ENCODE measurements at regions not wholly inside any gene's neighbourhood (a gene's known extent, or its start where the extent isn't known, plus 50 kb on each side); places are given as distances from the start of the nearest gene placed in this dataset.
A peak's percentile ranks its signal among the peaks of the same experiment; 100 is the strongest.
"Not testable (repeated sequence)": the region's sequence is repeated elsewhere in the genome, so short reads cannot be mapped to it uniquely, and the experiment has no call there.

- DNase-seq: peak; percentile 61
- no peak overlapping the region for H3K4me3 ChIP-seq
Observed at GRCh38 chr9:63816751-63817621, 1468.0 kb downstream of the FOXD4L5 start.

GRCh38 chr9:63814970-63815669 lies 1469.9 kb downstream of the FOXD4L5 start:
- not testable (repeated sequence) for DNase-seq, H3K36me3 ChIP-seq, H3K9me3 ChIP-seq, H3K4me3 ChIP-seq, H3K27me3 ChIP-seq

More at GRCh38 chr9:63816751-63817621, 1468.0 kb downstream of the FOXD4L5 start:
- Histone ChIP-seq H3K9me3 (no peaks in the 10 kb centered on the region), H3K36me3 (no peaks in the 10 kb centered on the region), H3K27me3 (no peaks in the 10 kb centered on the region)

- H3K4me3 ChIP-seq, H3K9me3 ChIP-seq, H3K36me3 ChIP-seq, H3K27me3 ChIP-seq, DNase-seq: not testable (repeated sequence)
Observed at GRCh38 chr9:63813391-63814021, 1471.5 kb downstream of the FOXD4L5 start.

- not testable (repeated sequence) for H3K27me3 ChIP-seq, H3K9me3 ChIP-seq, H3K36me3 ChIP-seq, H3K4me3 ChIP-seq, DNase-seq
Observed at GRCh38 chr9:63812822-63813221, 1472.2 kb downstream of the FOXD4L5 start.

- H3K27me3 ChIP-seq, H3K4me3 ChIP-seq, H3K9me3 ChIP-seq, H3K36me3 ChIP-seq, DNase-seq: not testable (repeated sequence)
Observed at GRCh38 chr9:63804205-63804604, 1480.8 kb downstream of the FOXD4L5 start.

- H3K4me3 ChIP-seq, H3K36me3 ChIP-seq, H3K27me3 ChIP-seq, H3K9me3 ChIP-seq, DNase-seq: not testable (repeated sequence)
Observed at GRCh38 chr9:63794081-63794685, 1490.8 kb downstream of the FOXD4L5 start.

- not testable (repeated sequence) for H3K4me3 ChIP-seq, H3K27me3 ChIP-seq, H3K36me3 ChIP-seq, DNase-seq, H3K9me3 ChIP-seq
Observed at GRCh38 chr9:63787454-63787853, 1497.6 kb downstream of the FOXD4L5 start.

- not testable (repeated sequence) for H3K27me3 ChIP-seq, H3K36me3 ChIP-seq, H3K9me3 ChIP-seq, H3K4me3 ChIP-seq, DNase-seq
Observed at GRCh38 chr9:63785059-63785458, 1500.0 kb downstream of the FOXD4L5 start.

- not testable (repeated sequence) for H3K27me3 ChIP-seq, H3K4me3 ChIP-seq, H3K9me3 ChIP-seq, H3K36me3 ChIP-seq, DNase-seq
Observed at GRCh38 chr9:63784421-63784820, 1500.6 kb downstream of the FOXD4L5 start.

- not testable (repeated sequence) for DNase-seq, H3K9me3 ChIP-seq, H3K27me3 ChIP-seq, H3K4me3 ChIP-seq, H3K36me3 ChIP-seq
Observed at GRCh38 chr9:63781817-63782439, 1503.1 kb downstream of the FOXD4L5 start.

- H3K36me3 ChIP-seq, H3K27me3 ChIP-seq, DNase-seq, H3K9me3 ChIP-seq, H3K4me3 ChIP-seq: not testable (repeated sequence)
Observed at GRCh38 chr9:63781390-63781789, 1503.6 kb downstream of the FOXD4L5 start.

GRCh38 chr9:63776220-63776619 lies 1508.8 kb downstream of the FOXD4L5 start:
- H3K4me3 ChIP-seq, DNase-seq: not testable (repeated sequence)

GRCh38 chr9:63775092-63775426 lies 1510.0 kb downstream of the FOXD4L5 start:
- H3K36me3 ChIP-seq, H3K9me3 ChIP-seq, H3K27me3 ChIP-seq, H3K4me3 ChIP-seq, DNase-seq: not testable (repeated sequence)

More at GRCh38 chr9:63776220-63776619, 1508.8 kb downstream of the FOXD4L5 start:
- not testable (repeated sequence) for H3K9me3 ChIP-seq, H3K27me3 ChIP-seq, H3K36me3 ChIP-seq

GRCh38 chr9:63774369-63775091 lies 1510.5 kb downstream of the FOXD4L5 start:
- not testable (repeated sequence) for H3K9me3 ChIP-seq, DNase-seq, H3K36me3 ChIP-seq, H3K27me3 ChIP-seq, H3K4me3 ChIP-seq

- not testable (repeated sequence) for DNase-seq, H3K27me3 ChIP-seq, H3K9me3 ChIP-seq, H3K36me3 ChIP-seq, H3K4me3 ChIP-seq
Observed at GRCh38 chr9:63762230-63762629, 1522.8 kb downstream of the FOXD4L5 start.

GRCh38 chr9:63729021-63729420 lies 1556.0 kb downstream of the FOXD4L5 start:
- H3K27me3 ChIP-seq, H3K9me3 ChIP-seq, H3K36me3 ChIP-seq, DNase-seq, H3K4me3 ChIP-seq: not testable (repeated sequence)

All from MG63 (cell line).